HG03442 (cell line): ENCODE measurements at regions not wholly inside any gene's neighbourhood (a gene's known extent, or its start where the extent isn't known, plus 50 kb on each side); places are given as distances from the start of the nearest gene placed in this dataset.
A peak's percentile ranks its signal among the peaks of the same experiment; 100 is the strongest.

Experiments used
- ATAC-seq: cut with Tn5 transposase; IDR thresholded peaks from one replicate; pipeline ENCODE4 v1.9.1; 2021; ENCODE audit warnings: mild to moderate bottlenecking, moderate library complexity; ENCODE audit not compliant: unreplicated experiment

GRCh38 chr2:3005859-3006501 lies 371.6 kb downstream of the EIPR1 start:
- no peak for ATAC-seq

- ATAC-seq, result peak; percentile 84
Observed at GRCh38 chr2:3001615-3002560, 375.7 kb downstream of the EIPR1 start.

GRCh38 chr2:3000968-3001367 lies 376.6 kb downstream of the EIPR1 start:
- no peak for ATAC-seq

GRCh38 chr2:3000125-3000524 lies 377.5 kb downstream of the EIPR1 start:
- ATAC-seq, result no peak

GRCh38 chr2:2998971-2999370 lies 378.6 kb downstream of the EIPR1 start:
- no peak for ATAC-seq

GRCh38 chr2:2993172-2993692 lies 384.4 kb downstream of the EIPR1 start:
- ATAC-seq, result no peak

- ATAC-seq, result peak; percentile 49
Observed at GRCh38 chr2:2992634-2993033, 385.0 kb downstream of the EIPR1 start.

- no peak for ATAC-seq
Observed at GRCh38 chr2:2985020-2985419, 392.6 kb downstream of the EIPR1 start.

GRCh38 chr2:2981000-2981399 lies 396.6 kb downstream of the EIPR1 start:
- ATAC-seq, result no peak

GRCh38 chr2:2974982-2975381 lies 402.6 kb downstream of the EIPR1 start:
- ATAC-seq, result no peak

- no peak for ATAC-seq
Observed at GRCh38 chr2:2960441-2961133, 417.0 kb downstream of the EIPR1 start.

GRCh38 chr2:2950403-2950952 lies 427.1 kb downstream of the EIPR1 start:
- ATAC-seq, result no peak

GRCh38 chr2:2947406-2947805 lies 430.2 kb downstream of the EIPR1 start:
- no peak for ATAC-seq

GRCh38 chr2:2942906-2943305 lies 434.7 kb downstream of the EIPR1 start:
- ATAC-seq, result no peak

GRCh38 chr2:2942225-2942624 lies 435.4 kb downstream of the EIPR1 start:
- no peak for ATAC-seq

GRCh38 chr2:2941205-2941604 lies 436.4 kb downstream of the EIPR1 start:
- ATAC-seq, result no peak

GRCh38 chr2:2940702-2941101 lies 436.9 kb downstream of the EIPR1 start:
- no peak for ATAC-seq

- no peak for ATAC-seq
Observed at GRCh38 chr2:2940061-2940460, 437.6 kb downstream of the EIPR1 start.

GRCh38 chr2:2939078-2939795 lies 438.4 kb downstream of the EIPR1 start:
- ATAC-seq, result no peak

- ATAC-seq, result no peak
Observed at GRCh38 chr2:2938481-2938880, 439.1 kb downstream of the EIPR1 start.
